Endodermal cell (in vitro differentiated cells): ENCODE measurements at regions not wholly inside any gene's neighbourhood (a gene's known extent, or its start where the extent isn't known, plus 50 kb on each side); places are given as distances from the start of the nearest gene placed in this dataset.

Experiments
- DNase-seq: peaks from one replicate; pipeline ENCODE4 v3.0.0-alpha.2; 2017
- H3K27ac ChIP-seq: 2 replicates; pipeline ENCODE4 v1.5.1; 2013; ENCODE audit warnings: mild to moderate bottlenecking, low read depth, low read length, moderate library complexity
- H3K27me3 ChIP-seq: 2 replicates; pipeline ENCODE4 v1.6.1; 2013; ENCODE audit warnings: mild to moderate bottlenecking, low read length, moderate library complexity; ENCODE audit not compliant: insufficient read depth, control insufficient read depth, poor library complexity, severe bottlenecking
- H3K36me3 ChIP-seq: 2 replicates; pipeline ENCODE4 v1.7.0; 2013; ENCODE audit warnings: mild to moderate bottlenecking, low read length, moderate library complexity; ENCODE audit not compliant: control insufficient read depth, insufficient read depth
- H3K4me1 ChIP-seq: one replicate; pipeline ENCODE4 v1.7.0; 2013; ENCODE audit warnings: low read length; ENCODE audit not compliant: control insufficient read depth, insufficient read depth
- H3K4me3 ChIP-seq: 2 replicates; pipeline ENCODE4 v1.5.1; 2013; ENCODE audit warnings: mild to moderate bottlenecking, low read length, moderate library complexity
- H3K9ac ChIP-seq: 2 replicates; pipeline ENCODE4 v1.6.1; 2013; ENCODE audit warnings: mild to moderate bottlenecking, low read length, moderate library complexity; ENCODE audit not compliant: poor library complexity, severe bottlenecking; ENCODE audit errors: extremely low read depth
- H3K9me3 ChIP-seq: 2 replicates; pipeline ENCODE4 v1.6.1; 2013; ENCODE audit warnings: mild to moderate bottlenecking, low read length, moderate library complexity; ENCODE audit not compliant: control insufficient read depth
- H3K27ac Mint-ChIP-seq: 2 replicates; pipeline ENCODE4 v1.8.0; 2020; ENCODE audit warnings: mixed read lengths
- H3K27me3 Mint-ChIP-seq: 2 replicates; pipeline ENCODE4 v1.8.0; 2021; ENCODE audit warnings: mild to moderate bottlenecking, mixed read lengths; ENCODE audit not compliant: insufficient read depth
- H3K36me3 Mint-ChIP-seq: 2 replicates; pipeline ENCODE4 v1.8.0; 2020; ENCODE audit warnings: low read depth, mixed read lengths
- H3K4me1 Mint-ChIP-seq: 2 replicates; pipeline ENCODE4 v1.8.0; 2020; ENCODE audit warnings: mixed read lengths
- H3K4me3 Mint-ChIP-seq: 2 replicates; pipeline ENCODE4 v1.8.0; 2020; ENCODE audit warnings: mild to moderate bottlenecking, moderate library complexity, mixed read lengths
- H3K9me3 Mint-ChIP-seq: 2 replicates; pipeline ENCODE4 v1.8.0; 2020; ENCODE audit warnings: mild to moderate bottlenecking, mixed read lengths
- WGBS, 2 experiments: methylation state at CpG; one replicate each; pipeline versions ENCODE4 v1.1.5 to v1.1.7; 2013; ENCODE audit warnings: missing lambda C conversion rate in 2 of 2, mixed read lengths in 1 of 2; ENCODE audit not compliant: insufficient coverage in 1 of 2, insufficient read length in 1 of 2; 5-methylcytosine and 5-hydroxymethylcytosine counted together
- TF ChIP-seq, protein P1 (sequence below): fragments of 200-600 bp; sonication (generic); conservative IDR thresholded peaks from 2 replicates; pipeline ENCODE4 v1.5.0; 2021; ENCODE audit warnings: antibody characterized with exemption, mild to moderate bottlenecking

DNA sequence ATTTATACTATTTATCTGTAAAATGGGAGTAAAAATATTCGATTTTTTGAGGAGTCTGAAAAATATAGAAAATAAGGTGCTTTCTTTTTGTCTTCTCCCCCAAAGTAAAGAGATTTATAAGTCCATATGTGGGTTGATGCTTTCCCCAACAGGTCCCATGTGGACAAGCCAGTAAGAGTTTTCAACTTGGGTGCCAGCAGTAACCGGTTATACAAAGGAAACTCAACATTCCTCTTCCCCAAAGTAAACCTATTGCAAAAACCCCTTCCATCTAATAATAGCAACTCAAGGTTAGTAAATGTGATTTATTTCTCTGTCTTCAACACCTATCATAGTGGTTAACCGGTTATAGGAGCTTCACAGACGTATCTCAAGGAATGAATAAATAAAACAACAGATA, 1206.9 kb upstream of the SEL1L start:
- TF ChIP-seq, protein P1, sequence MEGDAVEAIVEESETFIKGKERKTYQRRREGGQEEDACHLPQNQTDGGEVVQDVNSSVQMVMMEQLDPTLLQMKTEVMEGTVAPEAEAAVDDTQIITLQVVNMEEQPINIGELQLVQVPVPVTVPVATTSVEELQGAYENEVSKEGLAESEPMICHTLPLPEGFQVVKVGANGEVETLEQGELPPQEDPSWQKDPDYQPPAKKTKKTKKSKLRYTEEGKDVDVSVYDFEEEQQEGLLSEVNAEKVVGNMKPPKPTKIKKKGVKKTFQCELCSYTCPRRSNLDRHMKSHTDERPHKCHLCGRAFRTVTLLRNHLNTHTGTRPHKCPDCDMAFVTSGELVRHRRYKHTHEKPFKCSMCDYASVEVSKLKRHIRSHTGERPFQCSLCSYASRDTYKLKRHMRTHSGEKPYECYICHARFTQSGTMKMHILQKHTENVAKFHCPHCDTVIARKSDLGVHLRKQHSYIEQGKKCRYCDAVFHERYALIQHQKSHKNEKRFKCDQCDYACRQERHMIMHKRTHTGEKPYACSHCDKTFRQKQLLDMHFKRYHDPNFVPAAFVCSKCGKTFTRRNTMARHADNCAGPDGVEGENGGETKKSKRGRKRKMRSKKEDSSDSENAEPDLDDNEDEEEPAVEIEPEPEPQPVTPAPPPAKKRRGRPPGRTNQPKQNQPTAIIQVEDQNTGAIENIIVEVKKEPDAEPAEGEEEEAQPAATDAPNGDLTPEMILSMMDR: no peak
- H3K27me3 Mint-ChIP-seq: no peaks in the 10 kb centered on the region
- no peak for DNase-seq

DNA sequence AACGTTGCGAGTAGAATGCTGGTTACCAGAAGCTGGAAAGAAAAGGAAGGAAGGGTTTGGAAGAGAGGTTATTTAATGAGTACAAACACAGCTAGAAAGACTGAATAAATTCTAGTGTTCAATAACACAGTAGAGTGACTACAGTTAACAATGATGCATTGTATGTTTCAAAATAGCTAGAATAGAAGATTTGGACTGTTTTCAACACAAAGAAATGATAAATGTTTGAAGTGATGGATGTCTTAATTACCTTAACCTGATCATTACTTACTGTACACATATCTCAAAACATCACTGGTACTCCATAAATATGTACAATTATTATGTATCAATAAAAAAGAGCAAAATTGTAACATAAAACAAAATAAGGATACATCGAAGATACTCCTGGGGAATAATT, 1221.8 kb upstream of the SEL1L start:
- no peak overlapping the region for H3K27ac Mint-ChIP-seq
- H3K9me3 Mint-ChIP-seq: no peaks in the 10 kb centered on the region
- WGBS, 2 experiments: 97 to 100% methylated on average over 2 of the region's 3 CpGs
- H3K9ac ChIP-seq: no peak overlapping the region
- no peaks in the 10 kb centered on the region for H3K27me3 ChIP-seq
- H3K36me3 Mint-ChIP-seq: no peaks in the 10 kb centered on the region
- H3K4me1 ChIP-seq: no peaks in the 10 kb centered on the region
- H3K27ac ChIP-seq: no peak overlapping the region
- H3K4me3 ChIP-seq: no peak overlapping the region
- H3K4me3 Mint-ChIP-seq: no peak overlapping the region
- H3K27me3 Mint-ChIP-seq: no peaks in the 10 kb centered on the region
- DNase-seq: no peak
- TF ChIP-seq, protein P1: no peak
- H3K36me3 ChIP-seq: no peaks in the 10 kb centered on the region
- H3K4me1 Mint-ChIP-seq: peaks cover 19% of the 10 kb centered on the region
- no peaks in the 10 kb centered on the region for H3K9me3 ChIP-seq

More for the DNA sequence above, 1206.9 kb upstream of the SEL1L start:
- Mint-ChIP-seq H3K36me3 (no peaks in the 10 kb centered on the region), H3K9me3 (no peaks in the 10 kb centered on the region), H3K4me1 (no peaks in the 10 kb centered on the region), H3K27ac (no peak overlapping the region), H3K4me3 (no peak overlapping the region)
- Histone ChIP-seq H3K36me3 (no peaks in the 10 kb centered on the region), H3K27me3 (no peaks in the 10 kb centered on the region), H3K9ac (no peak overlapping the region), H3K27ac (no peak overlapping the region), H3K4me3 (no peak overlapping the region), H3K4me1 (no peaks in the 10 kb centered on the region), H3K9me3 (no peaks in the 10 kb centered on the region)
- 65% methylated on average over 4 of the region's 4 CpGs; no CpG with 5 or more reads in 1 of the 2 experiments for WGBS, 2 experiments

DNA sequence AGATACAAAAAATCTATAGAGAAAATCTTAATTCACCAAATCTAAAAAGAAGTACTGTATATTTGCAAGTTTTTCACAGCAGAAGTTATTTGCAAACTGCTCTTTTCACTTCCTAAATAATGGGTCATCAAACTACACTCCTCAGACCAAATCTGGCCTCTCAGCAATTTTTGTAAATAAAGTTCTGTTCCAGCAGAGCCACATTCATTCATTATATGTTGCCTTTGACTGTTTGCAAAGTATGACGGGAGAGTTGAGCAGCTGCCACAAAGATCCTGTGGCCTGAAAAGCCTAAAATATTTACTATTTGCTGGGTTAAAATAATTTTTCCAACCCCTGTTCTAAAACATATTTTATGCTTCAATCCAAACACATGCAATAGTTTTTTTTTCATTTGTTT, 1222.3 kb upstream of the SEL1L start:
- no peaks in the 10 kb centered on the region for H3K36me3 ChIP-seq
- H3K4me1 ChIP-seq: no peaks in the 10 kb centered on the region
- DNase-seq: no peak
- H3K9me3 ChIP-seq: no peaks in the 10 kb centered on the region
- no peak overlapping the region for H3K4me3 ChIP-seq
- H3K27ac ChIP-seq: no peak overlapping the region
- no peak overlapping the region for H3K9ac ChIP-seq
- TF ChIP-seq, protein P1: no peak
- Mint-ChIP-seq H3K27me3 (no peaks in the 10 kb centered on the region), H3K27ac (no peak overlapping the region), H3K4me1 (peaks cover 20% of the 10 kb centered on the region), H3K36me3 (no peaks in the 10 kb centered on the region), H3K4me3 (no peak overlapping the region), H3K9me3 (no peaks in the 10 kb centered on the region)
- H3K27me3 ChIP-seq: no peaks in the 10 kb centered on the region
- 100% methylated on average over 1 of the region's 1 CpG; no CpG with 5 or more reads in 1 of the 2 experiments for WGBS, 2 experiments
